GM13976 (cell line): ENCODE measurements at regions not wholly inside any gene's neighbourhood (a gene's known extent, or its start where the extent isn't known, plus 50 kb on each side); places are given as distances from the start of the nearest gene placed in this dataset.

Source experiments
- DNase-seq: peaks from one replicate; pipeline ENCODE4 v3.0.0; 2012; ENCODE audit warnings: low spot score
- in situ Hi-C: fragments of 300-500 bp; cut with MboI; formaldehyde crosslinking; loops from one replicate; pipeline ENCODE4 v1.12.0; 2022; ENCODE audit warnings: low sequenced_read_pairs, mixed read lengths, inconsistent platforms; ENCODE audit not compliant: unreplicated experiment
- TF ChIP-seq, protein P1 (sequence below): IDR thresholded peaks from 2 replicates; pipeline ENCODE4 v1.5.1; 2012; ENCODE audit warnings: borderline replicate concordance, mild to moderate bottlenecking; ENCODE audit not compliant: insufficient read depth; ENCODE audit errors: extremely low read depth, missing control alignments, control extremely low read depth

DNA sequence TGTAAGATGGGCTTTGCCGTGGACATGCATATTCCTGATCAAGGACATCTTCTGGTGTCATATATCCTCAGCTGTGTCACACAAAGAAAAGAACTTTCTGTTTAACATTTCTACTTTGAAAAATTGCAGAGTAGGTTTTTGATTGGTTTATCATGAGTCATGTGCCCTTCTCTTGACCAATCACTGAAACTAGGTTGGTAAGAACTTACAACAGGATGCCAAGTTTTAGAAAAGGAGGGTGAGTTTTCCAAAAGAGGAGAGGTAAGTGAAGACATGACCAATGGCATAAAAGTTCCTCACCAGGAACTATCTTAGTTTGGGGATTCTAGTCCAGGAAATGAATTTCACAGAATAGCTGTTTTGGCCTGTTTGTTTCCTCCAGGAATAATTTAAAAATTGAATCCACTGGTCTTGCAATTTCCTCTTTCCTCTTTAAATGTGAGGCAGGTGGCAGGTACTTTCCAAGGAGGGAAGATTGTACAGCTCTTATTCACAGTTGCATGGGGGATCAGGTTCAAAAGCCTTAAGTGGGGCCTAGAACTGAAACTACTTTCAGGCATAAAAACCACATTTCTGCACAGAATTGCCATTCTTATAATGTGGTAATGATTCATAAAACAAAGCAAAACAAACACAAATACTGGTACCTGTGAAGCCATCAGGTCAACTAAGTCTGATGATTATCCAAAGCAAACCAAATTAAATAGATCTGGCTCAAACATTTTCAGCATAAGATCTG, 1114.5 kb upstream of the LCORL start:
- TF ChIP-seq, protein P1, sequence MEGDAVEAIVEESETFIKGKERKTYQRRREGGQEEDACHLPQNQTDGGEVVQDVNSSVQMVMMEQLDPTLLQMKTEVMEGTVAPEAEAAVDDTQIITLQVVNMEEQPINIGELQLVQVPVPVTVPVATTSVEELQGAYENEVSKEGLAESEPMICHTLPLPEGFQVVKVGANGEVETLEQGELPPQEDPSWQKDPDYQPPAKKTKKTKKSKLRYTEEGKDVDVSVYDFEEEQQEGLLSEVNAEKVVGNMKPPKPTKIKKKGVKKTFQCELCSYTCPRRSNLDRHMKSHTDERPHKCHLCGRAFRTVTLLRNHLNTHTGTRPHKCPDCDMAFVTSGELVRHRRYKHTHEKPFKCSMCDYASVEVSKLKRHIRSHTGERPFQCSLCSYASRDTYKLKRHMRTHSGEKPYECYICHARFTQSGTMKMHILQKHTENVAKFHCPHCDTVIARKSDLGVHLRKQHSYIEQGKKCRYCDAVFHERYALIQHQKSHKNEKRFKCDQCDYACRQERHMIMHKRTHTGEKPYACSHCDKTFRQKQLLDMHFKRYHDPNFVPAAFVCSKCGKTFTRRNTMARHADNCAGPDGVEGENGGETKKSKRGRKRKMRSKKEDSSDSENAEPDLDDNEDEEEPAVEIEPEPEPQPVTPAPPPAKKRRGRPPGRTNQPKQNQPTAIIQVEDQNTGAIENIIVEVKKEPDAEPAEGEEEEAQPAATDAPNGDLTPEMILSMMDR: no peak

DNA sequence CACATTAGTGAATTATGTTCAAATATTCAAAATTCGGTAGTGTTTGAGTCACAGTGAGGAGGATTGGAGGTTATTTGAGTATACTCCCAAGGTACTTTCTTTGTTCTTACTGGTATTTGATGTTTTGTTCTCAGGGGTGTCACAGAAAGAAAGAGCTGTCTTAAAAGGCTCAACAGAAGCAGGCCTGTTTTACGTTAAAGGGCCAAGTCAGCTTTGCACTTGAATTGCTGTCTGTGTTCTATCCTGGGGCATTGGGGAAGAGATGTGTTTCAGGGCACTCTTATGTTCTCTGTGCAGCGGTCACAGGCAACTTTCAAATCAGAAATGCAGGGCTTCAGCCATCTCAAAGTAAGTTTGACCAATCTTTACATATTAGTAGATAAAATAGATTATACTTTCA, 1113.1 kb upstream of the LCORL start:
- in situ Hi-C loops: no loop called here
- no peak for DNase-seq
- TF ChIP-seq, protein P1: no peak

More for the DNA sequence above, 1114.5 kb upstream of the LCORL start:
- DNase-seq: no peak
- in situ Hi-C loops: no loop called here

GRCh38 chr4:19133315-19133714, 1111.8 kb upstream of the LCORL start:
- in situ Hi-C loops: no loop called here
- TF ChIP-seq, protein P1: no peak
- DNase-seq: no peak

GRCh38 chr4:19130866-19131265, 1109.3 kb upstream of the LCORL start:
- no peak for DNase-seq
- in situ Hi-C loops: no loop called here
- TF ChIP-seq, protein P1: no peak

DNA sequence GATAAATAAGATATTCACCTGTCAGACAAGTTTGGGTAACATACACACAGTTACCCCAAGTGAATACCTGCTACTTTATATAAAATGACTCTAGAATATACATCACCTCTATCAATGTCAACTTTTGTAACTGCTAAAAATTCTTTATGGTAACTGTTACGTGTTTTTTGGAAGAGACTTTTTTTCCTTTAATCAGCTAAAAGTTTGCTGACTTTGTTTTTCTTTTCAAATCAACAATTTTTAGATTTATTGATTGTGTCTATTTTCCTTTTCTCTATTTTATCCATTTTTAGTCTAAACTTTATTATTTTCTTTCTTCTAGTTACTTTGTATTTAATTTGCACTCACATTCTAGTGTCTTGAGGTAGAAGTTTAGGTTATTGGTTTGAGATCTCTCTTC, 1106.6 kb upstream of the LCORL start:
- TF ChIP-seq, protein P1: no peak
- no peak for DNase-seq
- in situ Hi-C loops: no loop called here

- in situ Hi-C loops: no loop called here
- DNase-seq: no peak
- TF ChIP-seq, protein P1: no peak
These were observed 1105.3 kb upstream of the LCORL start for GRCh38 chr4:19126903-19127302.
